Left renal pelvis (tissue), 4 donors: ENCODE measurements at regions not wholly inside any gene's neighbourhood (a gene's known extent, or its start where the extent isn't known, plus 50 kb on each side); places are given as distances from the start of the nearest gene placed in this dataset.
"Not testable (repeated sequence)": the region's sequence is repeated elsewhere in the genome, so short reads cannot be mapped to it uniquely, and the experiment has no call there.

Experiments
- DNase-seq, 4 donors: peaks; one replicate each; pipeline ENCODE4 v3.0.0-alpha.2; 2013; ENCODE audit warnings: low read depth in 4 of 4, low spot score in 3 of 4

DNA sequence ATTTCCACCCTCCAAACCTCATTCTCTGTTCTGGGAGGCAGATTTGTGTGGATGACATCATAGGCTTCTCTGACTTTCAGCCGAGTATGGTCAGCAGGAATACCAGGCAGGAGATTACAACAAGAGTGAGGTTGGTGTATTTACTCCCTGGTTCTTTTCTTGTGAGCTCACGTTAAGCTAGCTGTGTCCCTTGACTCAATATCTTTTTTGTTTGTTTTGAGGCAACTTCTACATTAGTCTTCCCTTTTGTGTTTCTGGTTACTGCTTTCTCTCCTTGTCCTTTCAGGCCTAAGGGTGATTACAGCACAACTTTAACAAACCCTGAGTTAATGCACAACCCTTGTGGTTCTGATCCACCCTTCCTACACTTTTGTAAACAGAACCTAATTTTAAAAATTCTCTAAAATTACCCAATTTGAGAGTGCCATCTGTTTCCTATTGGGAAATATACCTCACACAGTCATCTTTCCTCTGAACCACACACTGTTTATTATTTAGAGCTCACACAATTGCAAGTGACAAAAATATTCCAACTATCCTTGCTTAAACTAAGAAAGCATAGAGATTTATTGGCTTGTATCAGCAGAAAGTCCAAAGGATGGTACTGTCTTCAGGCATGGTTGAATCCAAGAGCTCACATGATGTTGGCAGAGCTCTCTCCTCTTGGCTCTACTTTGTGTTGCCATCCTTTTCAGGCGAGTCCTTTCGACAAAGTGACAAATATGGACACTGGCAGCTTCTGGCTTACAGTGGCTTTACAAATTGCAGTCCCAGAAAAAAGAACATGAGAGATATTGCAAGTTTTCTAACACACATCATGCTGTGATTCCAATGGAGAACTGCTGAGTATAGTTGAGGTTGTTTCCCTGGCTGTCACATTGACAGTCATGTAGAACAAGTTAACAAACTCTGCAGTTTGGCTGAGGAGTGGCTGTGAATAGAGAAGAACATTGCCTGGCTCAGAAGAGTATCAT, 150.5 kb upstream of the DDIT4L start:
- no peak for DNase-seq

DNA sequence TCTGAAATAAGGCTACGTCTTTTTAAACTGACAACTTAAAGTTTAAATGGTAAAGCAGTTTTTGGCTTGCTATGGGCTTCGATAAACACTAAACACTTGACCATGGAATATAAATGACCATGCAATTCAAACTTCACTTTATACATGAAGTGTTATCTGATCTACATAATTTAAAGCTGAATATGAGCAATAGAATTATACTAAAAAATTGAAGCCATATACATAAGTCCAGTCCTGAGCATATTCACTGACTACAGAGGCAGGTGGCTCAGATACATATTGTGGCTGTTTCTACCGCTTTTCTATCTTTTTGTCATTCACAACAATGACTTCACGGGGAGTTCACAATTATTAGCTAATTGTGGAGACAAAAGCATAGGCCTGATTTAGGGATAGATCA, 149.6 kb upstream of the DDIT4L start:
- no peak for DNase-seq

DNA sequence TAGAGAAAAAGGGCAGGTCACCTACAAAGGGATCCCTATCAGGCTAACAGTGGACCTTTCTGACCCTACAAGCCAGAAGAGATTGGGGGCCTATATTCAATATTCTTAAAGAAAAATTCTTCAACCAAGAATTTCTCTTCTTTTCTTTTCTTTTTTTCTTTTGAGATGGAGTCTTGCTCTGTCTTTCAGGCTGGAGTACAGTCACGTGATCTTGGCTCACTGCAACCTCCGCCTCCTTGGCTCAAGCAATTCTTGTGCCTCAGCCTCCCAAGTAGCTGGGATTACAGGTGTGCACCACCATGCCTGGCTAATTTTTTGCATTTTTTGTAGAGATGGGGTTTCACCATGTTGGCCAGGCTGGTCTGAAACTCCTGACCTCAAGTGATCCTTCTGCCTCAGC, 143.2 kb upstream of the DDIT4L start:
- DNase-seq, result not testable (repeated sequence)

GRCh38 chr4:100317032-100317864, 127.0 kb upstream of the DDIT4L start:
- DNase-seq, result no peak

- no peak for DNase-seq
These were observed 123.8 kb upstream of the DDIT4L start for GRCh38 chr4:100314057-100314456.

DNA sequence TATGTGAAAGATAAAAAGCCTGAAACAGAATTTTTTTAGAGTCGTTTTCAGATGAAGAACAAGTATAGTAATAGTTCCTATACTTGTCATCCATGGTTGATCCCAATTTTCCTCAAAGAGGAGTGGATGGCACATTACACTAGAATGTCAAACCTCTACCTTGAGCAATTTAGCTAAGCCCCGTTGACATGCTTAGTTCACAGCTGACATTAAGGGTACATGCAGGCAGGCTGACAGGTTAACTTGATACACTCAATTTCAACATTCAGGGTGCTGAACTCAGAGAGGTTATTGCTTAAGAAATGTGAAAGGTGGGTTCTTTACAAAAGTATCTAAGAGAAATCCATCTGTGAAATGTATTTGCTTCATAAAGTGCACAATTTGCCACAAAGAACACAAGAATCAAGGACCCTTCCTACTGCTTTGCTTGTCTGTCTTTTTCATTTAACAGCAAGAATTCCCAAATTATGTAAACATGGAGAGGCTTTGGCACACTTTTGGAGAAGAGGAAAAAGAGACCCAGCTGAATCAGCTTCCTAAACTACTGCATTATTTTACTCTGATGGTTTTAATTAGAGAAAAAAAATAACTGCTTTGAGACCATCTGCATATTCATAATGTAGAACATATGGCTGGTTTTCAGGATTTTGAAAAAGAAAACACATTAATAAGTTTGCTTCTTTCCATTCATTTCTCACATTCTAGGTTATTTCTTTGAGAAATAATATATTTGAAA, 122.5 kb upstream of the DDIT4L start:
- no peak for DNase-seq

- DNase-seq, result no peak
These were observed 120.9 kb upstream of the DDIT4L start for GRCh38 chr4:100311181-100311580.

- DNase-seq, result no peak
These were observed 115.8 kb upstream of the DDIT4L start for GRCh38 chr4:100306018-100306417.

GRCh38 chr4:100302061-100303026, 112.1 kb upstream of the DDIT4L start:
- no peak for DNase-seq

DNA sequence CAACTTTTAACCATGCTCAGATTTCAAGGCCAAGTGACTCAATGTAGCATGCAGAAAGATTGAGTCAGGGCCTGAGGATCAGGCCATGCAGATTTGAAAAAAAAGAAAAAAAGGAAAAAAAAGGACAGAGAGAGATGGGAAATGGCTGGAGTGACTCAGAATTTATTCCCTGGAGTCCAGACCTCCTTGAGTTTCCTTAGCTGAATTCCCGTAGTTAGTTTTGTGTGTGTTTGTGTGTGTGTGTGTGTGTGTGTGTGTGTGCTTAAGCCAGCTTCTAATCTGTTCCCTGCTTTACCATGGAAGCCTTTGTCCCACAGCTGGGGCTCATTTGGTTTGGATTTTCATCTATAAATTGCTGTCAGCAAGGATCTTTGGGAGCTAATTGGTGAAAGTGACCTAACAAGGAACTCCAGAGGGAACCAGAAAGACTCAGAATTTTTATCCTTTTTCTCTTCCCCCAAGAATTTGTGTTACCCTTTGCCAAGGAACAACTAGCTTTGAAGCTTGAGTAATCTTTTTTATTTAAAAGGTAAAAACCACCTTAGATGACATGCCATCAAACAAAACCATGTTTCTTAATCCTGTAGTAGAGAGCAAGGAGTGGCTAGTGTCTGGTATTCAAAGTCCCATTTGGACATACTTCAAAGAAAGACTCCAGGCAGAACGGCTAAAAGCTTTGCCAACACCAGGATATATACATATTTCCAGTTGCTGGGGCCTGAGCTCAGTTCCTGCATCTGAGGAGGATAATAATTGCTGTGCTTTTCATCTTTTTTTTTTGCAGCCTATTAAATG, 109.0 kb upstream of the DDIT4L start:
- DNase-seq, result peak in 1 of 4 donors; percentile 6

DNA sequence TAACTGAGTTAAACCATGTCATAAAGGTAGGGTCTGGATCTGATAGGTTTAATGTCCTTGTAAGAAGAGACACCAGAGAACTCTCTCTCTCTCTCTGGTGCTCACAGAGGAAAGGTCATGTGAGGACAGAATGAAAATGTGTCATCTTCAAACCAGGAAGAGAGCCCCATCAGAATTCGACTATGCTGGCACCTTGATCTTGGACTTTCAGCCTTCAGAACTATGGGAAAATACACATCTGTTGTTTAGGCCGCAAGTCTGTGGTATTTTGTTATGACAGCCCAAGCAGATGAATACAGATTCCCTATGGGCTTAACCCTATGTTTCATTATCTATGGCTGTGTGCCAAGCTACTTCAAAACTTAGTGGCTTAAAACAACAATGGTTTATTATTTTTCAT, 105.5 kb upstream of the DDIT4L start:
- no peak for DNase-seq

DNA sequence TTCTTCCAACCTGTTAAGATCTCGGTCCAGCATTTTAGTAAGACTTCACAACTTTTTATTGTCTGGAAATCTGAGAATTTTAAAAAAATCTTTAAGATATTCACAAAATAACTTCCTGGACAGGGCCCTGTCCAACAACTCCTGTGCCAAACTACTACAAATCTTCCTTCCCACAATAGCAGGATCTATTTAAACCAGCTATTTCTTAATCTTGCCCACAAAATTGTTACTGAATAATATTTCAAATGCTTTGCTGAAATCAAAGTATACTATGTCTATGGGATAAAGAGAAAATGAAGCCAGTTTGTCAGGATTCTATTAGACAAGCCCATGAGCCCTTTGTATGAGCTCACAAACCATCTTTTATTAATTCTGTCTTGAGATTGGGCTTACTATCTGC, 104.1 kb upstream of the DDIT4L start:
- DNase-seq, result no peak

- no peak for DNase-seq
These were observed 100.3 kb upstream of the DDIT4L start for GRCh38 chr4:100290585-100290984.

DNA sequence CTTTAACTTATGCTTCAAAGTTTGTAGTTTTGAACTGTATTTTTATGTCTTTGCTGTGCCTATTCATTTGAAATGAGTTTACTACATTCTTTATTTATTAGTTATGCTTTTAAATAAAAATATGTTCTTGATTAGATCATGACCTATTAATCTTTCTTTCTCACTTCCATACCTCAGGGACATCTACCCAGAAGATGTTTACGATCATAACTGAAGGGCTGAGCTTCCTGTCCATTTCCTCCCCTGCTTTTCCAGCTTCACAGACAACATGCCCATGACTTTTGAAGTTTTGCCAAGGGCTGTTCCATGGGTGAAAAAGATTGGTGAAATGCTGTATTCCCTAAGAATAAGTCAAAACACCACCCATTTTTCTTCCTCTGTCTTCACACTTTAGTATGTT, 99.7 kb upstream of the DDIT4L start:
- DNase-seq, result no peak

- DNase-seq, result no peak
These were observed 99.2 kb upstream of the DDIT4L start for GRCh38 chr4:100289530-100289888.

DNA sequence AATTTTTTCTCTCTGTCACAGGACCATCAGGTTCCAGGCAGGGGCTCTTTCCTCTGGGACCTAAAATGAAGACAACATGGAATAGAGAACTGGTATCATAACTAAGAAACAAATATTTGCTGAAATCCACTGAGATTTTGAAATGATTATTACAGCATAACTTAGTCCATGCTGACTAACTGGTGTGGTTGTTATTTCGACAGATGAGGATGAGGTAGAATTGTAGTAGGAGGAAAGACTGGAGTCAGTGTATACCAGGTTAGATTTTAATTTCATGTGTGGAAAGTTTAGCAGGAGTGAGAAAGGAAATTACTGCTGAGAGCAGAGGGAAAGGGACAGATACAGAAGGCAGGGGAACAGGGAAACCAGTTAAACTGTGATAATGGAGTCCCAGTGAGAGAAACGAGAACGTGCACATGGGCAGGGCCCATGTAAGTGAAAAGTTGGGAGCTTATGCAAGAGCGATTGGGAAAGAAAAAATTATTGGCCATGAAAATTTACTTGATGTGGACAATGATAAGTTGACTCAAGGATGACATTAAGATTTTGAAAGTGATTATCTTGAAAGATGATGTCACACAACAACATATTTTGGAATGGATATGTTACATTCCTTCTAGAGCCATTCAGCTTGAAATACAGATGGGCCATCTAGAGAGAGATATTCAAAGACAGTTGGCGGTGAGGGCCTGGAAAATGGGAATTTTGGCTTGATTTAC, 98.7 kb upstream of the DDIT4L start:
- DNase-seq, result no peak

- DNase-seq, result no peak
These were observed 97.9 kb upstream of the DDIT4L start for GRCh38 chr4:100288161-100288560.

GRCh38 chr4:100287534-100287933, 97.3 kb upstream of the DDIT4L start:
- DNase-seq, result peak in 1 of 4 donors; percentile 37
